Activated CD8-positive, alpha-beta memory T cell treated with anti-CD3 and anti-CD28 coated beads for 48 hours (primary cell): ENCODE measurements at regions not wholly inside any gene's neighbourhood (a gene's known extent, or its start where the extent isn't known, plus 50 kb on each side); places are given as distances from the start of the nearest gene placed in this dataset.
"Not testable (repeated sequence)": the region's sequence is repeated elsewhere in the genome, so short reads cannot be mapped to it uniquely, and the experiment has no call there.

Experiments used
- DNase-seq, 3 experiments: peaks; one replicate each; pipeline ENCODE4 v3.0.0-alpha.2; 2020; ENCODE audit warnings: low read depth in 2 of 3, low spot score in 2 of 3

DNA sequence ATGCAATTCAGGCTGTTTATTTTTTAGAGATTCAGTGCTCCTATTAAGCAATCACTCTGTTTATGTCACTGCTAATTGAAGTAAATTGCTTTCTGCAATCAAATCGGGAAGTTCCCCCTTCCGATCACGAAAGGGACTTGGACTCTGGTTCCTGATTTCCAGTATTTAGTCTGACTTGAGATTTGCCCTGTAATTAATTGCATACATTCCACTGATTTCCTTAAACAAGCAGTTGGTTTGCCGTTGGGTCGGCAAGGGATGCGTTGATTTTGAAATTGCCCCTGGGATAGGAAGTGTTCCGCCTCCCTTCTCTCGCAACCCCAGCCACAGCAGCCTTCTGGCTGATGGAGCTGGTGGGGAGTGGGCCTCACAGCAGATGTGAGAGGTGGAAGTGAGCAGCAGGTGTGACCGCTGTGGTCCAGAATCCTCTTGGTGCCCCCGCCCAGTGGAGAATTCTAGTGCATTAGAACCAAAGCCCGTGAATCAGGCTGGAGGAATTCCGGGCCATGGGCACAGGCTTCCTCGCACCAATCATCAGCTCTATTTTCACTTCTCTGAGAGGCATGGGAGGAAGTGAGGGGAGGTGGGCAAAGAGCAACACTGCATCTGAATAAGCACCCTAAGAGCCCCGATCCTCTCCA, 102.5 kb downstream of the SPRY4 start:
- no peak for DNase-seq

DNA sequence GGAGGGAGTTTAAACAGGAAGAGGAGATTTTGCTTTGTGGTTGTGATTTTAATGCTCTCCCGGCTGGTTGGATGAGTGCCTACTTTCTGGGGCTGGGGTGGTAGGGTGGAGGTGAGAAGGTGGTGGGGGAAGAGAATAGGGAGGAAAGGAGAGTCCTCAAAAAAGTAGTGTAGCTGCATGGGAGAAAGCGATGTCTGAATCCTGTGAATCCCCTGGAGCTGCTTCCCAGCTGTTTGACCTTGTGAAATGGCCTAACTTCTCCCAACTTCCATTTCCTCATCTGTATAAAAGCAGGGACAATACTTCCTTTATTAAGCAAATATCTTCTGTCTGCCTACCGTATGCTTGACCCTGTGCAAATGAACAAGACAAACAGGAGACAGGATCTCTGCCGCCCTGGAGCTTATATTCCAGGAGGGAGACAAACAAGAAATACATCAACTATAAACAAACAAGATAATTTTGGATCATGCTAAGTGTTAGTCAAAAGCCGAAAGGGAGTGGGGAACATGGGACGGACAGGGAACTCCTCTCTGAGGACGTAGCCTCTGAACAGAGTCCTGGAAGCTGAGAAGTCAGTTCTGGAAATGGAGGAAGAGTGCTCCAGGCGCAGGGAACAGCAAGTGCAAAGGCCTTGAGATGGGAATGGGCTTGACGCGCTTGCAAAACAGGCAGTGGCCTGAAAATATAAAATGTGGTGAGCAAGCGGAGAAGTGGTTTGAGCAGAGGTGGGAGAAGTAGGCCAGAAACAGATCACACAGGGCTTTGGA, 103.5 kb downstream of the SPRY4 start:
- no peak for DNase-seq

DNA sequence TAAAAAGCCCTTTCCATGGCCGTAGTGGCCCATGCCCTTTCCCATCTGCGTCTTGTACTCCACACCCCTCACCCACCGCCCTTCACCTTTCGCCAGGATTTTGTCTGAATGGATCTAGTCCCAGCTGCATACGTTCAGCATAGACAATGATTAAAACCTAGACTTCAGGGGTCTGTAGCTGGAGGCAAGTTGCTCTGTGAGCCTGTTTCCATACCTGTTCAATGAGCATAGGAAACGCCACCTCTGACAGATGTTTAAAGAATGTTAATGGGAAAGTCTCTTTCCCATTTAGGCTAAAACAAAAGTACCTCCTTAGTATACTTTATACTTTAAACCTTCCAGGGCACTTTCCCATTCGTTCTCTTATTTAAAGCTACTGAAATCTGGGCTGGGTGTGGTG, 105.7 kb downstream of the SPRY4 start:
- DNase-seq, result no peak

DNA sequence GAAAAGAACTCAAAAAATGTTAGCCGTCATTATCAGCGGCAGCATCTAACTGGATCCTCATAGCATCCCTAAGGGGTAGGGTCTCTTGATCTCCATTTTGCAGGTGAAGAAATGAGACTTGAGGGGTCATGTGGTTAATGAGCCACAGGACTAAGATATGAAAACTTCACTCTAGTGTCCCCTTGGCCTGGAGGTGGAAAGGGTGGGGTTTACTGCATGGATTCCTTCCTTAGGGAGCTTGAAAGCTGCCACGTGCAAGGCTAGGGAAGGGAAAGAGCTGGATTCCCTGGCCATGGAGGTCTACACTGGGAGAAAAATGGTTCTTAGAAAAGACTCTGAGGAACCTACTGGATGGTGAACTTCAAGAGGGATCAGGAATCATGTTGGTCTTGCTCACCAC, 107.9 kb downstream of the SPRY4 start:
- DNase-seq, result no peak

DNA sequence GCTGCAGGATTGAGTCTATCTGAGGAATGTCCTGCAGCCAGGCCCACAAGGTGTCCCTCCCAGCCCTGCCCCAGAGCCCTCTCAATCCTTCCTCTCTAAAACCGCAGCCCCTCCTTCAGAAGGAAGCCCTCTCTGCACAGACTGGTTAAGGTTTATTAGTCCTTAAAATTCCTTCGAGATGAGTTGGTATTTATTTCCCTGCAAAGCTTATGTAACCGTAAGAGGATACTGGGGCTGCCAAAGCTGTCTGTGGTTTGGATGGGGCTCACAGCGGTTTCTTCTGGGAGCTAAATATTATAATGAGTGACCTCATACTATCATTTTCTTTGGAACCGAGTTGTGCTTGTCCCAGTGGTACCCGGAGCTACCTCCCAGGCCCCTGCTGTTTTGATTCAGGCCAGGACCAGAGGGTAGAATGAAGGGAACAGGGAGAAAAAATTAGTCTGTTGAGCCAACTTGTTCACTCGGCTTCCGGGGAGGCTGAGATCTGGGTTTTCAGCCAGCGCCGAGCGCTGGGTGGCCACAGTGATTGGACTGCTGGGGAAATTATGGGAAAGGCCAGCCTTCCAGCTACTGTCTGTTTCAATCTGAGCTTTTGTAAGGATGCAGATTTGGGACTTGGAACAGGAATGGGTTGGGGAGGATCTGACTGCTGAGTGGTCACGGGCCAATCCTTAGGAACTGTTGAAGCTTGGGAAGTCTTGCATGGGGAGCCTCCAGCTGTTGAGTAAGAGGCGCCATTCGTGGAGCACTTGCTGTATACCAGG, 107.5 kb downstream of the NDFIP1 start:
- DNase-seq, result no peak

DNA sequence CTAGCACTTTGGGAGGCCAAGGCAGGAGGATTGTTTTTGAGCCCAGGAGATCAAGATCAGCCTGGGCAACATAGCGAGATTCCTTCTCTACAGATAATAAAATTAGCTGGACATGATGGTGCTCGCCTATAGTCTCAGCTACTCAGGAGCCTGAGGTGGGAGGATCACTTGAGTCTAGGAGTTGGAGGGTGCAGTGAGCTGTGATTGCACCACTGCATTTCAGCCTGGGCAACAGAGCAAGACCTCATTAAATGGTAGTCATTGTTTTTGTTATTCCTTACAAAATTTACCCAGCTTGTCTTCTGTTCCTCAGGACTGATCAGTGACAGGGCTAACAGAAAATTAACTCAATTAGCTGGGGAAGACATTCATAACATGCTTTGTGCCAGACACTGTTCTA, 104.5 kb downstream of the NDFIP1 start:
- DNase-seq, result no peak

DNA sequence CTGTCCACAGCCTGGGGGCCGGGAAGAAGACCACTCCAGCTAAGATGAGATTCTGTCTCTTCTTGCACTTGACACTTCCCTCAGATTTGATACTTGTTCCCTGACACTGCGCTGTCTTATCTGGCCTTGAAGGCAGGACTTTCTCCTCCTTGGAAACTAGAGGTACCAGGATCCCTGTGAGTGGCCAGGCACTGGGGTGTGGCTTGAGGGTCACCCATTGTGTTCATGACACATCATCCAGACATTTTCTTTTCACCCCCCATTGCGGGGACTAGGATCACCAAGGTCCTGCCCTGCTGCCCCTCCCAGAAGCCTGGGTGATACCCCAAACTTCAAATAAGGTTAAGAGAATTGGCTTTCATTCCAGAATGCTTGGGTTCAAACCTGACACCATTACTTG, 103.3 kb downstream of the NDFIP1 start:
- DNase-seq, result no peak

DNA sequence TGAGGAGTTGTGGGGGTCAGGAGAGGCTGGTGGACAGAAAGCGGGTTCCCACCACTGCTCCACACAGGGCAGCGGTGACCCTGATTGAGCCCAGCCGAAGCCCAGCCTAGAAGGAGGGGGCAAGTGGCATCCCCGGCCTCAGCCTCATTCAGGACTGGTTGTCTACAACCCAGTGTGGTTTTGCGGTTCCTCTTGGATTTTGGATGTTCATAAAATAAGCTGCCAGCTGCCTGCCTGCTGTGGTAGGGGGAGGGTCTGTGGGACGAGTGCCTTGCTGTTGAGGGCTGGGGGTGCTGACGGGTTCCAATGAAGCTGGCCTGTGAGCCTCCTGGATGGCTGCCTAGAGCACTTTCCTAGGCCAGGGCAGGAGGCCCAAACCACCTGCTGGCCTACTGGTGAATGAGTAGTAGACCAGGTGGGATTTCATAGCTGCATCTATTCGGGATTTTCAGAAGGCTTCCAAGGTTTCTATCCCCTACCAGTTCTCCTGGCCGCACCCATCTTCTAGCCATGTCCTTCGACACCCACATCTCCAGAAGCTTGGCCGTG, 102.4 kb downstream of the NDFIP1 start:
- no peak for DNase-seq

DNA sequence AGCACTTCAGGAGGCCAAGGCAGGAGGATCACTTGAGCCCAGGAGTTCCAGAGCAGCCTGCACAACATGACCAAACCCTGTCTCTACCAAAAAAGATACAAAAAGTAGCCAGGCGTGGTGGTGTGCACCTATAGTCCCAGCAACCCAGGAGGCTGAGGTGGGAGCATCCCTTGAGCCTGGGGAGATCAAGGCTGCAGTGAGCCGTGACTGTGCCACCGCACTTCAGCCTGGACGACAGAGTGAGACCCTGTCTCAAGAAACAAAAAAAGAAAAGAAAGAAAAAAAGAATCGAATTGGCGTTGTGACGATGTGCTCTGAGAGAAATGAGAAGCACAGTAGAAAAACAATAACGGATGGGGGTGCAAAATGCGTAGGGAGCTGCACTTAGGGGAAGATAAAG, 101.4 kb downstream of the NDFIP1 start:
- no peak for DNase-seq

DNA sequence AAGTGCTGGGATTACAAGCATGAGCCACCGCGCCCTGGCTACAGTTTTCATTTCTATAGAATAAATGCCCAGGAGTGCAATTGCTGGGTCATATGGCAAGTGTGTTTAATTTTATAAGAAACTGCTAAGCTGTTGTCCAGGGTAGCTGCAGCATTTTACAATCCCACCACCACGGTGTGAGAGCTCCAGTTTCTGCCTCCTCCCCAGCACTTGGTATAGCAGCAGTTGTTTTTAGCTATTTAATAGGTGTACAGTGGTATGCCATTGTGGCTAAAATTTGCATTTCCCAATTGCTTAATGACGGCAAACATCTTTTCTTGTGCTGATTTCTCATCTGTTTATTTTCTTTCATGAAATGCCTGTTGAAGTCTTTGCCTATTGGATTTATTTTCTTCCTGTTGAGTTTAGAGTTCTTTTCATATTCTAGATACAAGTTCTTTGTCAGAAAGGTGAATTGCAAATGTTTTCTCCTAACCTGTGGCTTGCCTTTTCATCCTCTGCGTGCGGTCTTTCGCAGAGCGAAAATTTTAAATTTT, 100.3 kb downstream of the NDFIP1 start:
- no peak for DNase-seq

DNA sequence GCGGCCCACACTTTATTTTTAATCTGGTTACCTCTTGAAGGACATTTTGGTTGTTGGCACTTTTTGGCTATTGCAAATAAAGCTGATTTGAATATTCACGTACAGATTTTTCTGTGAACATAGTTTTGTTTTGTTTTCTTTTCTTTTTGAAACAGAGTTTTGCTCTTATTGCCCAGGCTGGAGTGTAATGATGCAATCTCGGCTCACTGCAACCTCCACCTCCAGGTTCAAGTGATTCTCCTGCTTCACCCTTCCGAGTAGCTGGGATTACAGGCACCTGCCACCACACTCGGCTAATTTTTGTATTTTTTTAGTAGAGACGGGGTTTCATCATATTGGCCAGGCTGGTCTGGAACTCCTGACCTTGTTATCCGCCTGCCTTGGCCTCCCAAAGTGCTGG, 99.7 kb downstream of the NDFIP1 start:
- DNase-seq, result not testable (repeated sequence)

DNA sequence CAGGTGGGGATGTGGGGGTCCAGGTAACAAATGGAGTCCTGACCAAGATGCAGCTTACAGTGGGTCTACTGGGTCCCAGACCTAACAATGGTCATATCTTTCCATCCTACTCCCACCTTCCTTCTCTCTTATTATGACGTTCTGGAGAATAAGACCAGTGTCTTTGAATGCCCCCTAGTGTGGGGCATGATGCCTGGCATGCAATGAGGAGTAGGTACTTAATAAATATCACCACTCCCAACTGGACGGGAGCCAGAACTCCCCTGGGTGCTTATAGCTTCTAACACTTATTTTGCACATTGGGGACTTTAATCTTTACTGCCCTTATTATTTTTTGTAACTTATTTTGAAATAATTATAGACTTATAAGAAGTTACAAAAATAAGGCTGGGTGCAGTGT, 98.2 kb downstream of the NDFIP1 start:
- DNase-seq, result no peak

DNA sequence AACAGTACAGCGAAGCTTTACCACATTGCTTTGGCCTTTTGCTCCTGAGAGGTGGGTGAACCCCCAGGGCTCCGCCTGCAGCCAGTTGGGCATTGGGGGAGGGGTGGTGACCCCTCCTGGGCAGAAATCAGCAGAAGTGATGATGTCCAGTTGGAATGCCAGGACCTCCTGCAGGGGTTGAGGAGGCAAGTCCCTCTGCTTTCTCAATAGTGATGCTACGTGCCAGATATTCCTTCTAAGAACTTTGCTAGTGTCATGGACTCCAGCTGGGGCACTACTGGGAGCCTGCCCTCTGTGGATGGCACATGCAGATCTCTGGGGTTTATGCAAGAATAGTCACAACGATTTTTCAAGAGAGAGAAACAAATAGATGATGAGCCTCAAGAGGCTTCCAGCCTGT, 95.6 kb downstream of the NDFIP1 start:
- no peak for DNase-seq
